Activated T-cell treated with anti-CD3 and anti-CD28 coated beads for 48 hours (primary cell): ENCODE measurements at regions not wholly inside any gene's neighbourhood (a gene's known extent, or its start where the extent isn't known, plus 50 kb on each side); places are given as distances from the start of the nearest gene placed in this dataset.
"Not testable (repeated sequence)": the region's sequence is repeated elsewhere in the genome, so short reads cannot be mapped to it uniquely, and the experiment has no call there.

Experiments
- DNase-seq: peaks from one replicate; pipeline ENCODE4 v3.0.0-alpha.2; 2020; ENCODE audit warnings: low read depth

- DNase-seq, result no peak
Measured at GRCh38 chr1:60916199-60916598, 166.2 kb upstream of the NFIA start.

DNA sequence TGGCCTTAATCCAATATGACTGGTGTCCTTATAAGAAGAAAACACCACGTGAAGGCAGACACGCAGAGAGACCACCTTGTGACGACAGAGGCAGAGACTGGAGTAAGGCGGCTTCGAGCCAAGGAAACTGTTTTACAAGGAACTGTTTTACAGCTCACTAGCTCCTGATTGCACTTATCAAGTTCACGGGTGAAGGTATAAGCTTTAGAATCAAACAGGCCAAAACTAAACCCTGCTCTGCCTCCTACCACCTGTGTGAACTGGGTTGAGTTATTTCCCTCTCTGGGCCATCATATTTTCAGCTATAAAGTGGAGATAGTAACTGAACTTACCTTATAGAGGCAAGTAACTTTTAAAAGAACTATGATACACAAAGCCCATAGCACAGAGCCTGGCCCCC is 166.9 kb upstream of the NFIA start:
- DNase-seq, result no peak

- DNase-seq, result no peak
Measured at GRCh38 chr1:60914982-60915381, 167.4 kb upstream of the NFIA start.

DNA sequence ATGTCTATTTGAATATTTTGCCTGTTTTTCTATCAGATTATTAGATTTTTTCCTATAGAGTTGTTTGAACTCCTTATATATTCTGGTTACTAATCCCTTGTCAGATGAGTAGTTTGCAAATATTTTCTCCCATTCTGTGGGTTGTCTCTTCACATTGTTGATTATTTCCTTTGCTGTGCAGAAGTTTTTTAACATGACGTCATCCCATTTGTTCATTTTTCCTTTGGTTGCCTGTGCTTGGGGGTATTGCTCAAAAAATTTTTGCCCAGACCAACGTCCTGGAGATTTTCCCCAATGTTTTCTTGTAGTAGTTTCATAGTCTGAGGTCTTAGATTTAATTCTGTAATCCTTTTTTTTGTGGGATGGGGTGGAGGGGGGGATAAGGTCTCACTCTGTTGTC is 168.7 kb upstream of the NFIA start:
- DNase-seq, result not testable (repeated sequence)

DNA sequence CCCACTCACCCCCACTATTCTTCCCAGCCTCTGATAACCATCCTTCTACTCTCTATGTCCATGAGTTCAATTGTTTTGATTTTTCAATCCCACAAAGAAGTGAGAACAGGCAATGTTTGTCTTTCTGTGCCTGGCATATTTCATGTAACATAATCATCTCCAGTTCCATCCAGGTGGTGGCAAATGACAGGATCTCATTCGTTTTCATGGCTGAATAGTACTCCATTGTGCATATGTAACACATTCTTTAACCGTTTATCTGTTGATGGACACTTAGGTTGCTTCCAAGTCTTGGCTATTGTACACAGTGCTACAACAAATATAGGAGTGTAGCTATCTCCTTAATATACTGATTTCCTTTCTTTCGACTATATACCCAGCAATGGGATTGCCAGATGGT is 169.3 kb upstream of the NFIA start:
- no peak for DNase-seq

DNA sequence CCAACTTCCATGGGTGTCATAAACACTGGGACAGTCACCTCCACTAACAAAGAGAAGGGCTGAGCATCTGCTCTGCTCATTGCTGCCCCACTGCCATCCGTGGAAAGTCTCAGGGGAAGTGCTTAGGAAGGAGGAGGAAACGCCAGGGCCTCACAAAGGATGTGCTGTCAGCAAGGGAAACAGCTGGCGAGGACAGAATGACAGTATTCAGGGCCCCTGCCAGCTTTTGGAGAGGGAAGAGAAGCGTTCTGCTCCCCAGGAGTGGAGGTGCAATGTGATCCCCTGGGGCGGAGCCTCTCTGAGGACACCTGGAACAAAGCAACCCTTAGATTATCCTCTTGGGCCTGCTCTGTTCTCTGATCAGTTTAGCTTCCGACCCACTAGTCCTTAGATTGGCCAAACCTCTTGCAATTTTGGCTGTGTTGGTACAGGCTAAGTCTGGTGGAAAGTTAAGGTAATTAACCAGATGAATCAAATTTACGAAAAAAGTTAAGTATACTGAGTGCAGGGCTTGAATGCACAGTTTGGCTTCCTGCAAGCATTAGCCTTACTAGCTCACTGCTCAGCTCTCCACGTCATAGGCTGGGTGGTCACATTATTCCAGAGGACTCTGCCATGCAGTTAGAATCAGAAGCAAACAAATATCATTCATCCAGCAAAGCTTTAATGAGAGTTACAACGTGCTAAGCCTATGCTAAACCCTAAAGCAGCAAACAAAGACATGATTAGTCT is 170.2 kb upstream of the NFIA start:
- no peak for DNase-seq

- DNase-seq, result no peak
Measured at GRCh38 chr1:60908159-60908558, 174.2 kb upstream of the NFIA start.

DNA sequence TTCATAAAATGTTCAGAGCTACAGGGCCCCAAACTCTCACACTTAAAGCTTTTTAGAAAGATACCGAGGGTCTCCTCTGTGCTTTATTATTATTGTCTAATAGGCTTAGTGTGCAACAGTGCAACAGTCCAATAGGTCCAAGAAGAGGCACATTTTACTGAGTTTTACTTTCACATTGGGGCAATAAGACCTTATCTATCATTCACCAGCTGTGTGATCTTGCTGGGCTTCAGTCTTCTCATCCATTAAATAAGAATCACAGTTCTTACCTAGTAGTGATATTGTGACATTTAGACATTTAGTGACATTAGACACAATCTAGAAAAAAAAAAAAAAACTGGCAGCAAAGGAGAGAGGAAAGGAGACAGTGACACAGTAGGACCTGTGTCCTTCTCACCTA is 175.8 kb upstream of the NFIA start:
- no peak for DNase-seq

GRCh38 chr1:60906039-60906438 is 176.3 kb upstream of the NFIA start:
- no peak for DNase-seq

- DNase-seq, result no peak
Measured at GRCh38 chr1:60904099-60904851, 178.1 kb upstream of the NFIA start.

DNA sequence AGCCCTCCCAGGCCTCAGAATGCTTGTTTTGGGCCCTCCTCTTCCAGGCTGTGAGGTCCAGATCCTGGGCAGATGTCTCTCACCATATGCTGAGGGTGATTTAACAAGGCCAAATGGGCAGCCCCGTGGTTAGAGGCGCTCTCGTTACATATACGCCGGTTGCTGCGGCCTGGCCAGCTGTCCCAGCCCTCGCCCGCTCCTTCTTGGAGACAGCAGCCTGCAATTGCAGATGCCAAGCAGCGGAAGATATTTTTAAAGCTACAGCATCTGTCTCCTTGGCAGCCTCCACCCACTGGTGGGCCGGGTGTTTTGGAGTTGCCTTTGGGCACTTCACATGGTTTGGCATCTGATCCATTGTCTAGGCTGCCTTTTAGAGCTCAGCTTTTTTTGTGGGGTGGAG is 178.8 kb upstream of the NFIA start:
- no peak for DNase-seq

- no peak for DNase-seq
Measured at GRCh38 chr1:60899464-60899863, 182.9 kb upstream of the NFIA start.

GRCh38 chr1:60898987-60899386 is 183.4 kb upstream of the NFIA start:
- DNase-seq, result no peak

DNA sequence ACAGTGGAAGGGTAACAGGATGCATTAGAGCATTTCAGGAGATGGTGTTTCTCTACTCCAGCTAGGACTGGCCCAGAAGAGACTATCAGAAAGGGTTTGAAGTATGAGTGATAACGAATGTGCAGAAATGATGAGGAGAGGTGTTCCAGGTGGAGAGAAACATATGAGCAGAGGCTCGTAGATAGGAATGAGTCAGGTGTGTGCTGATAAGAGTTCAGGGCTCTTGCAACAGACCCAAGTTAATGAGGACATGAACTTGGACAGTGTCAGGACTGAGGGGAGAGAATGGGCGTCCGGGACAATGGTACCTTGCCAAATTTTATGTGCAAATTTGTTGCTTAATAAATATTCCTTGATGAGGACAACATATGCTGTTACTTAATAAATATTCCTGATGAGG is 183.9 kb upstream of the NFIA start:
- DNase-seq, result no peak

GRCh38 chr1:60896701-60897363 is 185.5 kb upstream of the NFIA start:
- no peak for DNase-seq

DNA sequence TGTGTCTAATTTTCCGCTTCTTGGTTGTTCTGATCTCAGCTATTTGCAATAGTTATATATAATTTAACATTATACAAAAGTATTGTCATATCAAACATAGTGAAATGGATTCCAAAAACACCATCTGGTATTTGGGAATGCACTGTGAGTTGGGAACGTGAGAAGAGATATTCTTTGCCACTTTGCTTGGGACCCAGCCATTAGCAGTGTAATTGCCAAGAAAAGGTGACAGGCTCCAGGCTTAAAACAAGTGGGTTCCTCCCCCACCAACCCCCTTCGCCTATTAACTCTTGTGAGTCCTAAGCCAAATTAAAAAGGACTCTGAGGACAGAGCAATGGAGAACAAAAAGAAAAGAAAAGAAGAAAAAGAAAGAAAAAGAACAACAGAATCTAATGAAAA is 186.7 kb upstream of the NFIA start:
- DNase-seq, result no peak

DNA sequence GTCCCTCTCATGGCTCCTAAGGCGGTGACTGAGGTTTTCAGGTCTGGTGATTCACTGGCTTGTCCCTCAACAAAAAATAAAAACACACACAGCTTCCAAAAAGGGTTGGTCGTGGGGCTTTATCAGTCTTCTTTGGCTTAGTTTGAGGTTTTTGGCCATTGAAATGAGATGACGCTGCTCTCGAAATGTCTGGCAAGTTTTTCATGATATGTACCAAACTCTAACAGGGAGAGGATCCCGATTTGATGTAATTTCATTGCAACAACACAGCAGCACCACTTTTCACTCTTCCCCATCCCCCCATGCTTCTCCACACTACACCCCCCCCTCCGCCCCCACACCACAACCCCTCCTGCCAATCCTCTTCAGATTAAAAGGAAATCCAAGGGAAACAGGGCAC is 187.1 kb upstream of the NFIA start:
- DNase-seq, result no peak

GRCh38 chr1:60894741-60895140 is 187.6 kb upstream of the NFIA start:
- no peak for DNase-seq

DNA sequence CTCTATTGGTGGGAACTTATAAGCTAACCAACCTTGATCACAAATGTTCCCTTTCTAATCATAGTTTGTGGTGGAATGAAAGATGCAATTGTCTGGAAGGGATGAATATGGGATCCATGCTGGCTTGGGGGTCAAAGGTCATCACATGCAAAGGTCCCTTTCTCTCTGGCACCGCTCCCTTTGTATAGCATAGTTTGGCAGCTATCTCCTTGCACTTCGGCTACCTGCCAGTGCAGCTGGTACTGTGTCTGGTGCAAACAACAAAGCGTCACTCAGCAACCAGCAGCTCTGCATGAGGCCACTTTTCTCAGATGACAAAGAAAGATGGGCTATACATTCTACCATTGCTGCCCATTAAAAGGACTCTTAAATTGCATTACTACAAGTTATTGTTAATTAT is 188.2 kb upstream of the NFIA start:
- DNase-seq, result no peak

- DNase-seq, result no peak
Measured at GRCh38 chr1:60893136-60893930, 189.0 kb upstream of the NFIA start.

DNA sequence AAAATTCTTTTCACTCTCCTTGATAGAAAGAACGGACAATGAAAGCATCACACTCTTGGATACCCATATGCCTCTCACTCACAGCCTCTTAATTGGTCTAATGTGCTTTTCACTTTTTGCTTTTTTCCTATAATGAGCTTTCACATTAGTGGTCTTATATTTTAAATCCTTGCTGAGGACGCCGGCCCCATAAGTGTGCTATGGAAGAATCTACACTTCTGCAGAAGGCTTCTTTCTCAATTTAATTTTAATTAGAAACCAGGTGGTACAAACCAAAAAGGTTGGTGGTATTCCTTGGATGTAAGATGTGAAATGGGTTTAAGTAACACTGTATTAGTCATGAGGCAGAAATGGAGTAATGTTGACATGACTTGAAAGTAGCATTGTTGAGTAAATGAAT is 190.6 kb upstream of the NFIA start:
- DNase-seq, result no peak

DNA sequence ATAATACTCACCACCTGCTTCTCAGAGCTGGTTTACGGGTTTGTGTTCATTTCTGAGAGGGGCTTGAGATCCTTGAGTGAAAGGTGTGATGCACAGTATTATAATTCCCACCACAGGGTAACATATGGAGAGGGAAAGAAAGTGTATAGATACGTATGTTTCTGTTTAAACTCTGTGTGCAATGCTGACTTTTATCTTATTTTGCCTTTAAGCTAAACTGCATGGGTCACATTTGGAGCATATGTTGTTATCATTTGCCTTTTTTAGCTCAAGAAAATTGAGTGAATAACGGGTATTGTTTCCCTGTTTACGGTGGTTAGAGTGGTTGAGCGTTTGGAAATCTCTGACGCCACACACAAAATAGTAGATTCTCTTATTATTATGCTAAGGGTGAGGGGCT is 191.1 kb upstream of the NFIA start:
- DNase-seq, result no peak

- no peak for DNase-seq
Measured at GRCh38 chr1:60890664-60891063, 191.7 kb upstream of the NFIA start.
